Stimulated activated memory B cell treated with anti-CD40 and anti-IgM and Interleukin-4, amounts not matched to agents 10 μg/mL and 1 μg/mL and 100 μg/mL, for 72 hours (primary cell): ENCODE measurements at regions not wholly inside any gene's neighbourhood (a gene's known extent, or its start where the extent isn't known, plus 50 kb on each side); places are given as distances from the start of the nearest gene placed in this dataset.
A peak's percentile ranks its signal among the peaks of the same experiment; 100 is the strongest.

Experiments used
- ATAC-seq: fragments of 150-1000 bp; cut with Tn5 transposase; 2 replicates; pipeline ENCODE4 v1.10.0; 2021
- H3K27ac Mint-ChIP-seq: one replicate; pipeline ENCODE4 v1.8.0; 2022; ENCODE audit warnings: mild to moderate bottlenecking, mixed read lengths
- H3K27me3 Mint-ChIP-seq: one replicate; pipeline ENCODE4 v1.8.0; 2022; ENCODE audit warnings: mixed read lengths
- H3K36me3 Mint-ChIP-seq: one replicate; pipeline ENCODE4 v1.8.0; 2022; ENCODE audit warnings: mixed read lengths
- H3K4me1 Mint-ChIP-seq: one replicate; pipeline ENCODE4 v1.8.0; 2022; ENCODE audit warnings: mixed read lengths
- H3K4me3 Mint-ChIP-seq: one replicate; pipeline ENCODE4 v1.8.0; 2022; ENCODE audit warnings: mild to moderate bottlenecking, moderate library complexity, mixed read lengths
- H3K9me3 Mint-ChIP-seq: one replicate; pipeline ENCODE4 v1.8.0; 2022; ENCODE audit warnings: mixed read lengths

- Mint-ChIP-seq H3K4me3 (no peak overlapping the region), H3K27ac (no peak overlapping the region), H3K9me3 (no peaks in the 10 kb centered on the region), H3K27me3 (peaks cover 11% of the 10 kb centered on the region), H3K36me3 (no peaks in the 10 kb centered on the region), H3K4me1 (no peaks in the 10 kb centered on the region)
- ATAC-seq, result no peak
Observed at GRCh38 chr13:26155568-26155967, 66.5 kb downstream of the RNF6 start.

- no peaks in the 10 kb centered on the region for H3K36me3 Mint-ChIP-seq
- no peak overlapping the region for H3K4me3 Mint-ChIP-seq
- peaks cover 4% of the 10 kb centered on the region for H3K9me3 Mint-ChIP-seq
- ATAC-seq, result no peak
- peaks cover 6% of the 10 kb centered on the region for H3K27me3 Mint-ChIP-seq
- H3K27ac Mint-ChIP-seq, result peak overlapping the region; percentile 22
- no peaks in the 10 kb centered on the region for H3K4me1 Mint-ChIP-seq
Observed at GRCh38 chr13:26133851-26134250, 82.0 kb upstream of the SHISA2 start.

GRCh38 chr13:26133286-26133685 is 81.5 kb upstream of the SHISA2 start:
- no peak for ATAC-seq
- H3K36me3 Mint-ChIP-seq, result no peaks in the 10 kb centered on the region
- H3K27ac Mint-ChIP-seq, result peak overlapping the region; percentile 22
- no peaks in the 10 kb centered on the region for H3K4me1 Mint-ChIP-seq
- H3K4me3 Mint-ChIP-seq, result no peak overlapping the region
- peaks cover under 1% of the 10 kb centered on the region for H3K27me3 Mint-ChIP-seq
- H3K9me3 Mint-ChIP-seq, result peaks cover 4% of the 10 kb centered on the region

GRCh38 chr13:26132756-26133155 is 80.9 kb upstream of the SHISA2 start:
- H3K9me3 Mint-ChIP-seq, result peaks cover 2% of the 10 kb centered on the region
- no peak overlapping the region for H3K4me3 Mint-ChIP-seq
- no peak for ATAC-seq
- H3K27ac Mint-ChIP-seq, result no peak overlapping the region
- no peaks in the 10 kb centered on the region for H3K27me3 Mint-ChIP-seq
- no peaks in the 10 kb centered on the region for H3K4me1 Mint-ChIP-seq
- no peaks in the 10 kb centered on the region for H3K36me3 Mint-ChIP-seq

GRCh38 chr13:26128676-26129075 is 76.9 kb upstream of the SHISA2 start:
- H3K27me3 Mint-ChIP-seq, result no peaks in the 10 kb centered on the region
- no peak for ATAC-seq
- H3K27ac Mint-ChIP-seq, result no peak overlapping the region
- H3K4me3 Mint-ChIP-seq, result no peak overlapping the region
- H3K9me3 Mint-ChIP-seq, result no peaks in the 10 kb centered on the region
- no peaks in the 10 kb centered on the region for H3K4me1 Mint-ChIP-seq
- no peaks in the 10 kb centered on the region for H3K36me3 Mint-ChIP-seq

GRCh38 chr13:26117620-26118019 is 65.8 kb upstream of the SHISA2 start:
- Mint-ChIP-seq H3K4me3 (no peak overlapping the region), H3K4me1 (no peaks in the 10 kb centered on the region), H3K27ac (no peak overlapping the region), H3K36me3 (no peaks in the 10 kb centered on the region), H3K27me3 (no peaks in the 10 kb centered on the region), H3K9me3 (no peaks in the 10 kb centered on the region)
- ATAC-seq, result no peak

- Mint-ChIP-seq H3K9me3 (no peaks in the 10 kb centered on the region), H3K4me1 (no peaks in the 10 kb centered on the region), H3K36me3 (no peaks in the 10 kb centered on the region), H3K4me3 (no peak overlapping the region), H3K27ac (no peak overlapping the region), H3K27me3 (no peaks in the 10 kb centered on the region)
- no peak for ATAC-seq
Observed at GRCh38 chr13:26112843-26113242, 61.0 kb upstream of the SHISA2 start.

- Mint-ChIP-seq H3K36me3 (no peaks in the 10 kb centered on the region), H3K9me3 (no peaks in the 10 kb centered on the region), H3K27me3 (no peaks in the 10 kb centered on the region), H3K4me3 (no peak overlapping the region), H3K27ac (no peak overlapping the region), H3K4me1 (no peaks in the 10 kb centered on the region)
- ATAC-seq, result no peak
Observed at GRCh38 chr13:26111797-26112196, 60.0 kb upstream of the SHISA2 start.
